ENCODE measurements at regions not wholly inside any gene's neighbourhood (a gene's known extent, or its start where the extent isn't known, plus 50 kb on each side); places are given as distances from the start of the nearest gene placed in this dataset.

DNA sequence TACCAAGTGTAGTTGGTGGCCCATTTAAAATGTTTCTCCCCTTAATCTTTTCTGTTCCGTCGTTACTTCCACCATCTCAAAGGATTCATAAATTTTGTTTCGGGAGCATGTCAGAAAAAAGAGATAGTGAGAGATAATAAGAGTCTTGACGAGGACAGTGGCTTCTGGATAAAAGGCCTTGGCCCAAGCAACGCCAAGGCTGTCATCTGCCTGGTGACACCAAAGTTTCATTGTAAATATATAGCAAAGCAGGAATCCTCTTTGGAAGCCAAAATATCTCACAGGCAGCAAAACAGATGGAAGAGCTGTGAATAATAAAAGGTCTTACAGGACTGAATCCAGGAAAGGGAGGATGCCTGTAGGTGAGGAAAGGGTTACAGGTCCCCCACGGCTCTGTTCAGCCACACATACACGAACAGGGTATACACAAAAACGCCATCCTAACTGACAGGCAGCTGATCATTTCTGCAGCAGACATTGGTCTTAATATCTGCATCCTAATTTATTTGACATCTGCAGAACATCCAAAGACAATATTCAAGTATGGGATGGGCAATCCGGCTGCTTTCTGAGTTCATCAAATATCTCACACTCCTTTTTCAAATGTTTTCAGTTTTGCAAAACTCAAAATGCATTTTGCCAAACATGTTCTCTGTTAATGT is 382.8 kb downstream of the OSR1 start:
- TF ChIP-seq, protein P1, sequence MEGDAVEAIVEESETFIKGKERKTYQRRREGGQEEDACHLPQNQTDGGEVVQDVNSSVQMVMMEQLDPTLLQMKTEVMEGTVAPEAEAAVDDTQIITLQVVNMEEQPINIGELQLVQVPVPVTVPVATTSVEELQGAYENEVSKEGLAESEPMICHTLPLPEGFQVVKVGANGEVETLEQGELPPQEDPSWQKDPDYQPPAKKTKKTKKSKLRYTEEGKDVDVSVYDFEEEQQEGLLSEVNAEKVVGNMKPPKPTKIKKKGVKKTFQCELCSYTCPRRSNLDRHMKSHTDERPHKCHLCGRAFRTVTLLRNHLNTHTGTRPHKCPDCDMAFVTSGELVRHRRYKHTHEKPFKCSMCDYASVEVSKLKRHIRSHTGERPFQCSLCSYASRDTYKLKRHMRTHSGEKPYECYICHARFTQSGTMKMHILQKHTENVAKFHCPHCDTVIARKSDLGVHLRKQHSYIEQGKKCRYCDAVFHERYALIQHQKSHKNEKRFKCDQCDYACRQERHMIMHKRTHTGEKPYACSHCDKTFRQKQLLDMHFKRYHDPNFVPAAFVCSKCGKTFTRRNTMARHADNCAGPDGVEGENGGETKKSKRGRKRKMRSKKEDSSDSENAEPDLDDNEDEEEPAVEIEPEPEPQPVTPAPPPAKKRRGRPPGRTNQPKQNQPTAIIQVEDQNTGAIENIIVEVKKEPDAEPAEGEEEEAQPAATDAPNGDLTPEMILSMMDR (IDR thresholded peaks at IDR 0.05), result no peak
- TF ChIP-seq POLR2A (IDR thresholded peaks at IDR 0.05) (no peak), POLR2AphosphoS5 (IDR thresholded peaks at IDR 0.05) (no peak), EP300 (IDR thresholded peaks at IDR 0.05; ENCODE audit: low read depth) (no peak)
